ENCODE measurements at regions not wholly inside any gene's neighbourhood (a gene's known extent, or its start where the extent isn't known, plus 50 kb on each side); places are given as distances from the start of the nearest gene placed in this dataset.

DNA sequence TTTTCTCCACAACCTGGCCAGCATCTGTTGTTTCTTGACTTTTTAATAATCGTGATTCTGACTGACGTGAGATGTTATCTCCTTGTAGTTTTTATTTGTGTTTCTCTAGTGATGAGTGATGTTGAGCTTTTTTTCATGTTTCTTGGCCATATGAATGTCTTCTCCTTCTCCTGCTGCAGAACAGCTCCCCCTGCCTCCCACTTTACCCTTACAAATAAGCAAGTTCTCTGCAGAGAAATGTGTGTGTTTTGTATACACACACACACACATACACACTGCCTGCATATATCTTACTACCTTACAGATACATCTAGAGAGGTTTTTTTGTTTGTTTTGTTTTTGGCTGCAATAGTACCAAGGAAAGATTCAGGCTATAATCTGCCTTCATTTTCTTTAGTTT, 88.7 kb upstream of the PHF24 start:
- H3K14ac ChIP-seq (ENCODE audit: insufficient read depth, low read length): no peak overlapping the region
- Mint-ChIP-seq H3K36me3 (ENCODE audit: insufficient read depth in 1 of 3, low read depth in 3 of 3) (no peaks in the 10 kb centered on the region), H3K27ac (no peak overlapping the region), H3K9me3 (peaks cover 0 to 2% of the 10 kb centered on the region in 2 experiments; a peak in 3 of 5 replicates), H3K4me1 (no peaks in the 10 kb centered on the region), H3K4me3 (no peak overlapping the region), H3K27me3 (ENCODE audit: low read depth) (peaks cover 26% of the 10 kb centered on the region)
- H3K18ac ChIP-seq (ENCODE audit: insufficient read length, low read depth, low read length): no peak overlapping the region
- no peak overlapping the region for H2AK5ac ChIP-seq (ENCODE audit: insufficient read length, low read length)
- H4K8ac ChIP-seq (replicated peaks; ENCODE audit: insufficient read length, low read depth, low read length): no peak overlapping the region
- H3K27me3 ChIP-seq (ENCODE audit: insufficient read depth, low read length): no peaks in the 10 kb centered on the region; the same call in 1 of the 2 replicates
- no peak overlapping the region for H2BK12ac ChIP-seq (ENCODE audit: insufficient read length, low read depth, low read length)
- no peak overlapping the region for H2BK20ac ChIP-seq (ENCODE audit: low read depth, low read length, poor library complexity, severe bottlenecking)
- H3K23me2 ChIP-seq (ENCODE audit: insufficient read length, low read depth, low read length, poor library complexity, severe bottlenecking): no peaks in the 10 kb centered on the region
- no peaks in the 10 kb centered on the region for H4K20me1 ChIP-seq (ENCODE audit: control insufficient read depth, insufficient read depth, insufficient read length)
- H3T11ph ChIP-seq (ENCODE audit: low read length): no peak overlapping the region
- no peak overlapping the region for H3K27ac ChIP-seq (ENCODE audit: insufficient read length, low read depth, low read length)
- DNase-seq: no peak
- H3K56ac ChIP-seq (ENCODE audit: insufficient read length, low read depth, low read length): no peak overlapping the region
- TF ChIP-seq, protein P1, sequence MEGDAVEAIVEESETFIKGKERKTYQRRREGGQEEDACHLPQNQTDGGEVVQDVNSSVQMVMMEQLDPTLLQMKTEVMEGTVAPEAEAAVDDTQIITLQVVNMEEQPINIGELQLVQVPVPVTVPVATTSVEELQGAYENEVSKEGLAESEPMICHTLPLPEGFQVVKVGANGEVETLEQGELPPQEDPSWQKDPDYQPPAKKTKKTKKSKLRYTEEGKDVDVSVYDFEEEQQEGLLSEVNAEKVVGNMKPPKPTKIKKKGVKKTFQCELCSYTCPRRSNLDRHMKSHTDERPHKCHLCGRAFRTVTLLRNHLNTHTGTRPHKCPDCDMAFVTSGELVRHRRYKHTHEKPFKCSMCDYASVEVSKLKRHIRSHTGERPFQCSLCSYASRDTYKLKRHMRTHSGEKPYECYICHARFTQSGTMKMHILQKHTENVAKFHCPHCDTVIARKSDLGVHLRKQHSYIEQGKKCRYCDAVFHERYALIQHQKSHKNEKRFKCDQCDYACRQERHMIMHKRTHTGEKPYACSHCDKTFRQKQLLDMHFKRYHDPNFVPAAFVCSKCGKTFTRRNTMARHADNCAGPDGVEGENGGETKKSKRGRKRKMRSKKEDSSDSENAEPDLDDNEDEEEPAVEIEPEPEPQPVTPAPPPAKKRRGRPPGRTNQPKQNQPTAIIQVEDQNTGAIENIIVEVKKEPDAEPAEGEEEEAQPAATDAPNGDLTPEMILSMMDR (conservative IDR thresholded peaks at IDR 0.05): peak; percentile 58
- H2BK120ac ChIP-seq (ENCODE audit: low read depth, low read length, poor library complexity, severe bottlenecking): no peak overlapping the region
- no peaks in the 10 kb centered on the region for H3K79me1 ChIP-seq (ENCODE audit: insufficient read depth, low read depth, low read length, poor library complexity, severe bottlenecking)
- H3K23ac ChIP-seq (ENCODE audit: insufficient read length, low read depth, low read length): no peak overlapping the region
- H3K4me1 ChIP-seq (ENCODE audit: insufficient read depth, low read length): no peaks in the 10 kb centered on the region
- H4K5ac ChIP-seq (ENCODE audit: insufficient read length, low read depth, low read length): no peak overlapping the region
- H3K4me2 ChIP-seq (ENCODE audit: insufficient read depth, insufficient read length, low read length): no peak overlapping the region
- no peaks in the 10 kb centered on the region for H3K9me3 ChIP-seq (ENCODE audit: control insufficient read depth, low read depth, low read length)
- no peak overlapping the region for H2BK15ac ChIP-seq (ENCODE audit: low read depth, low read length)
- H3K79me2 ChIP-seq (ENCODE audit: insufficient read depth, low read length): no peaks in the 10 kb centered on the region
- H3K9ac ChIP-seq (ENCODE audit: extremely low read depth, insufficient read length, low read length): no peak overlapping the region
- H2AFZ ChIP-seq (ENCODE audit: low read length): no peak overlapping the region
- H3K4ac ChIP-seq (ENCODE audit: low read depth, low read length): no peak overlapping the region
- no peak overlapping the region for H4K91ac ChIP-seq (ENCODE audit: insufficient read length, low read depth, low read length)
- WGBS (ENCODE audit: extremely low coverage, insufficient read length, low lambda C conversion rate): no CpG with 5 or more reads among the region's 2 CpGs
- no peak overlapping the region for H2BK5ac ChIP-seq (ENCODE audit: insufficient read length, low read length)

Measured in H9 (cell line).